Hematopoietic multipotent progenitor cell treated with erythropoietin and hydrocortisone succinate and interleukin-3 and kit ligand, for 6 days (in vitro differentiated cells): ENCODE measurements at regions not wholly inside any gene's neighbourhood (a gene's known extent, or its start where the extent isn't known, plus 50 kb on each side); places are given as distances from the start of the nearest gene placed in this dataset.
"Not testable (repeated sequence)": the region's sequence is repeated elsewhere in the genome, so short reads cannot be mapped to it uniquely, and the experiment has no call there.

ENCODE experiments used
- DNase-seq: peaks from one replicate; pipeline ENCODE4 v3.0.0-alpha.2; 2015

GRCh38 chr12:47367912-47368537, 288.3 kb upstream of the AMIGO2 start:
- DNase-seq, result no peak

- no peak for DNase-seq
Observed at GRCh38 chr12:47366579-47366978, 286.8 kb upstream of the AMIGO2 start.

GRCh38 chr12:47366157-47366556, 286.4 kb upstream of the AMIGO2 start:
- DNase-seq, result no peak

GRCh38 chr12:47365443-47366076, 285.8 kb upstream of the AMIGO2 start:
- not testable (repeated sequence) for DNase-seq

- DNase-seq, result no peak
Observed at GRCh38 chr12:47364261-47364660, 284.5 kb upstream of the AMIGO2 start.

- DNase-seq, result no peak
Observed at GRCh38 chr12:47362126-47362705, 282.5 kb upstream of the AMIGO2 start.

GRCh38 chr12:47361389-47362021, 281.7 kb upstream of the AMIGO2 start:
- DNase-seq, result peak; percentile 72

GRCh38 chr12:47360771-47361388, 281.1 kb upstream of the AMIGO2 start:
- DNase-seq, result peak; percentile 59

GRCh38 chr12:47360093-47360480, 280.3 kb upstream of the AMIGO2 start:
- DNase-seq, result no peak

- no peak for DNase-seq
Observed at GRCh38 chr12:47359310-47360092, 279.7 kb upstream of the AMIGO2 start.

- DNase-seq, result not testable (repeated sequence)
Observed at GRCh38 chr12:47357006-47357405, 277.2 kb upstream of the AMIGO2 start.

- peak; percentile 66 for DNase-seq
Observed at GRCh38 chr12:47356129-47356700, 276.5 kb upstream of the AMIGO2 start.

- no peak for DNase-seq
Observed at GRCh38 chr12:47353508-47353907, 273.7 kb upstream of the AMIGO2 start.

GRCh38 chr12:47352067-47352466, 272.3 kb upstream of the AMIGO2 start:
- DNase-seq, result no peak

- no peak for DNase-seq
Observed at GRCh38 chr12:47351526-47351925, 271.8 kb upstream of the AMIGO2 start.

- peak; percentile 14 for DNase-seq
Observed at GRCh38 chr12:47350062-47350408, 270.3 kb upstream of the AMIGO2 start.

- no peak for DNase-seq
Observed at GRCh38 chr12:47349137-47350061, 269.6 kb upstream of the AMIGO2 start.

- no peak for DNase-seq
Observed at GRCh38 chr12:47348206-47348605, 268.4 kb upstream of the AMIGO2 start.

- no peak for DNase-seq
Observed at GRCh38 chr12:47346251-47347019, 266.7 kb upstream of the AMIGO2 start.
